COR-L47 (cell line): ENCODE measurements at regions not wholly inside any gene's neighbourhood (a gene's known extent, or its start where the extent isn't known, plus 50 kb on each side); places are given as distances from the start of the nearest gene placed in this dataset.

Source experiments
- DNase-seq: peaks from one replicate; lab custom pipeline; 2025; lab: John Stamatoyannopoulos, UW

GRCh38 chr11:109165035-109165434, 257.0 kb upstream of the C11orf87 start:
- DNase-seq: no peak

GRCh38 chr11:109166441-109166840, 255.5 kb upstream of the C11orf87 start:
- no peak for DNase-seq

- no peak for DNase-seq
Observed at GRCh38 chr11:109173504-109173903, 248.5 kb upstream of the C11orf87 start.

GRCh38 chr11:109184376-109184775, 237.6 kb upstream of the C11orf87 start:
- DNase-seq: no peak

GRCh38 chr11:109192864-109193263, 229.1 kb upstream of the C11orf87 start:
- DNase-seq: no peak

GRCh38 chr11:109193880-109194279, 228.1 kb upstream of the C11orf87 start:
- no peak for DNase-seq

GRCh38 chr11:109196016-109196415, 226.0 kb upstream of the C11orf87 start:
- no peak for DNase-seq

- DNase-seq: no peak
Observed at GRCh38 chr11:109197656-109198055, 224.3 kb upstream of the C11orf87 start.

GRCh38 chr11:109203176-109203575, 218.8 kb upstream of the C11orf87 start:
- no peak for DNase-seq

- DNase-seq: no peak
Observed at GRCh38 chr11:109205312-109205711, 216.7 kb upstream of the C11orf87 start.

GRCh38 chr11:109208121-109208520, 213.9 kb upstream of the C11orf87 start:
- DNase-seq: no peak

GRCh38 chr11:109209572-109209971, 212.4 kb upstream of the C11orf87 start:
- DNase-seq: no peak

- DNase-seq: no peak
Observed at GRCh38 chr11:109221190-109221589, 200.8 kb upstream of the C11orf87 start.

- no peak for DNase-seq
Observed at GRCh38 chr11:109222761-109223160, 199.2 kb upstream of the C11orf87 start.

- DNase-seq: no peak
Observed at GRCh38 chr11:109223451-109223850, 198.5 kb upstream of the C11orf87 start.

- DNase-seq: no peak
Observed at GRCh38 chr11:109229682-109230081, 192.3 kb upstream of the C11orf87 start.

GRCh38 chr11:109236188-109236587, 185.8 kb upstream of the C11orf87 start:
- no peak for DNase-seq

GRCh38 chr11:109236696-109237095, 185.3 kb upstream of the C11orf87 start:
- DNase-seq: no peak

- DNase-seq: no peak
Observed at GRCh38 chr11:109237636-109238035, 184.4 kb upstream of the C11orf87 start.

GRCh38 chr11:109241988-109242536, 179.9 kb upstream of the C11orf87 start:
- no peak for DNase-seq

GRCh38 chr11:109247071-109247470, 174.9 kb upstream of the C11orf87 start:
- DNase-seq: no peak

- DNase-seq: no peak
Observed at GRCh38 chr11:109249597-109249996, 172.4 kb upstream of the C11orf87 start.

- no peak for DNase-seq
Observed at GRCh38 chr11:109251230-109251629, 170.8 kb upstream of the C11orf87 start.

- DNase-seq: peak; percentile 87
Observed at GRCh38 chr11:109264128-109264527, 157.9 kb upstream of the C11orf87 start.
